Muscle layer of duodenum (tissue), 2 donors: ENCODE measurements at regions not wholly inside any gene's neighbourhood (a gene's known extent, or its start where the extent isn't known, plus 50 kb on each side); places are given as distances from the start of the nearest gene placed in this dataset.

ENCODE experiments used
- H3K27ac ChIP-seq: one replicate; pipeline ENCODE4 v1.7.0; 2013; ENCODE audit warnings: mild to moderate bottlenecking, low read length
- H3K27me3 ChIP-seq: one replicate; pipeline ENCODE4 v1.7.0; 2013; ENCODE audit warnings: low read depth, mild to moderate bottlenecking, control low read depth, low read length
- H3K36me3 ChIP-seq, 2 donors: one replicate each; pipeline ENCODE4 v1.7.0; 2013; ENCODE audit warnings: low read length in 2 of 2, control low read depth in 1 of 2, mild to moderate bottlenecking in 1 of 2; ENCODE audit not compliant: insufficient read depth in 2 of 2, control insufficient read depth in 1 of 2
- H3K4me1 ChIP-seq, 2 donors: one replicate each; pipeline ENCODE4 v1.7.0; 2013; ENCODE audit warnings: low read length in 2 of 2, mild to moderate bottlenecking in 2 of 2, control low read depth in 1 of 2, moderate library complexity in 1 of 2; ENCODE audit not compliant: insufficient read depth in 2 of 2, control insufficient read depth in 1 of 2
- H3K4me3 ChIP-seq, 2 donors: one replicate each; pipeline ENCODE4 v1.7.0; 2013; ENCODE audit warnings: low read length in 2 of 2, low read depth in 1 of 2, mild to moderate bottlenecking in 1 of 2
- H3K9me3 ChIP-seq, 2 donors: one replicate each; pipeline ENCODE4 v1.7.0; 2013; ENCODE audit warnings: low read length in 2 of 2, control low read depth in 1 of 2, mild to moderate bottlenecking in 1 of 2; ENCODE audit not compliant: control insufficient read depth in 1 of 2
- donor health status: healthy.

DNA sequence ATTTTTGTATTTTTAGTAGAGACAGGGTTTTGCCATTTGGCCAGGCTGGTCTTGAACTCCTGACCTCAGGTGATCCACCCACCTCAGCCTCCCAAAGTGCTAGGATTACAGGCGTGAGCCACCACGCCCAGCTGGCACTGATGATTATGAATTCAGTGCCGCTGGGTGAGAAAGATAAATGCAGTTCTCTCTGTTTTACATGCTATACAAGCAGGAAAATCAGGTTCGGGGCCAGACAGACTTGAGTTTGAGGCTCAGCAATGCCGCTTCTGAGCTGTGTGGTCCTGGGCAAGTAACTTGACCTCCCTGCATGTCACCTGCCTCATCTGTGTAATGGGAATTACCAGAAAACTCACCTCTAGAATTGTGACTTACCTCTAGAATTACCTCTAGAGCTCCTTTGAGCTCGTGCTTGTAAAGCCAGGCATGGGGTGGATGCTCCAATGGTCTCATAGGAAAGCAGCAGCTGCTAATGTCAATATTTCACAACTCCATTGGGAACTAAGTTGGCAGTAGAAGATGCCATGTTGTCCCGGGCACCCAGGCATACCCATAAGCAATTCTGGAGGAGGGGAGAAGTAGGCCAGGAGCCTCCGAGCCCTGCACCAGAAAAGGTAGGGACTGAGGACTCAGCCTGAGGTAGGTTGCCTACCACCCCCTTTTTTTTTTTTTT, 119.8 kb upstream of the SLC25A33 start:
- Histone ChIP-seq H3K4me3 (no peak overlapping the region), H3K27me3 (no peaks in the 10 kb centered on the region), H3K9me3 (no peaks in the 10 kb centered on the region), H3K27ac (no peak overlapping the region), H3K36me3 (no peaks in the 10 kb centered on the region), H3K4me1 (peaks cover 0 to 6% of the 10 kb centered on the region in 2 donors)

DNA sequence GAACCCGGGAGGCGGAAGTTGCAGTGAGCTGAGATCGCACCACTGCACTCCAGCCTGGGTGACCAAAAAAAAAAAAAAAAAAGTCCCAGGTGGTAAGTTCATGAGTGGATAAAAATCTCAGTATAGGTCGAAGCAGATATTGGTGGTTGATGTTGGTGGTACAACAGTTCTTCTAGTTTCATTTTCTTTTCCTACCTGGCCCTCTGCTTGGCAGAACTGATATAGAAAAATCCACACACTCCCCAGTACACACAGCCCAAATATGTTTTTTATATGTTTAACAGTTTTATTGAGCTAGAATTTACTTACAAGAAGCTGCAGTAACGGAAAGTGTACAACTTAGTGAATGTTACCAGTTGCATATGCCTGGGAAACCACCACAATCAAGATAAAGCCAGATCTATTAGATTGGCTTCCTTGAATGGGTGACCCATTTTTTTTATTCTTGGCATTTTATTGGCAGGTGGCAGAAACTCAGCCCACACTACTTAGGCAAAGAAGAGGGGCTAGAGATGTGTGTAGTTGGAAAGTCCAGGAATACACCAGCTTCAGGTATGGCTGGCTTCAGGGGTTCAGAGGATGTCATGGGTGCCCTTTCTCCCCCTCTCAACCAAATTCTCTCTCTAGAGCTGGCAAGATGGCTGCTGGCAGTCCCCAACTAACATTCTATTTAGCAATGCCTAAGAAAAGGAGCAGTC, 118.3 kb upstream of the SLC25A33 start:
- H3K27ac ChIP-seq: no peak overlapping the region
- H3K4me3 ChIP-seq: no peak overlapping the region
- no peaks in the 10 kb centered on the region for H3K36me3 ChIP-seq
- H3K4me1 ChIP-seq: no peaks in the 10 kb centered on the region
- no peaks in the 10 kb centered on the region for H3K9me3 ChIP-seq
- no peaks in the 10 kb centered on the region for H3K27me3 ChIP-seq

DNA sequence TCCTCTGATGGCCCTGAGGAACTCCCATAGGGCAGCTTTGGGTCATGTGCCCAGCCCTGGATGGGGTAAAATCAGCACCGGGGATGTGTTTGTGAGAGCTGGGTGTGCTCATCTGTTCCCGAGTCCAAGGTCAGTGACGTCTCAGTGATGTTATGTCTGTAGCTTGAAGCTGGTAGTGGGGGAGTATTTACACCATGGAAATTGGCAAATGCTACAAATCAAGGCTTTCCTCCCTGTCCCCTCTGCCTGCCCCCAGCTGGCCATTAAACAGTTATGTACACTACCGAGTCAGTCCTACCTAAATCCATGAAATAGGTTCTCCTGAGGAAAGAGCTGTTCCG, 117.8 kb upstream of the SLC25A33 start:
- H3K36me3 ChIP-seq: no peaks in the 10 kb centered on the region
- H3K4me1 ChIP-seq: peaks cover 0 to 4% of the 10 kb centered on the region in 2 donors
- no peaks in the 10 kb centered on the region for H3K9me3 ChIP-seq
- no peaks in the 10 kb centered on the region for H3K27me3 ChIP-seq
- no peak overlapping the region for H3K27ac ChIP-seq
- no peak overlapping the region for H3K4me3 ChIP-seq

DNA sequence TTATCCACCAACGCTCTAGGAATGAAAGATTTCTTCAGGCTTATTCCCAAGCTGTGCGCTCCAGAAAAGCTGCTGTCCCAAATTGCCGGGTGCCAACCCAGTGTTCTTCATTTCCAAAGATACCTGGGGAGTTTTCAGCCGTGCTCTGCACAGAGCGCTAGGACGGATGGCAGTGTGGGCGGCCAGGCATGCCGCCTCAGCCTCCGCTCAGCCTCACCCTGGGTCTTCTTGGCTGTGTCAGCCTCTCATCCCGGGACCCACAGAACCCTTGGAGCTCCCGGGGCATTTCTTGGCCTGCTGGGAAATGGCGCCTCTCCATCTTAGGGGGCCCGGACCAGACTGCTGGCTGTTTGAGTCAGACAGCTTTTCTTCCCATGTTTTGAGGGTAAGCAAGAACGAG, 116.9 kb upstream of the SLC25A33 start:
- Histone ChIP-seq H3K36me3 (no peaks in the 10 kb centered on the region), H3K4me3 (no peak overlapping the region), H3K27ac (no peak overlapping the region)

DNA sequence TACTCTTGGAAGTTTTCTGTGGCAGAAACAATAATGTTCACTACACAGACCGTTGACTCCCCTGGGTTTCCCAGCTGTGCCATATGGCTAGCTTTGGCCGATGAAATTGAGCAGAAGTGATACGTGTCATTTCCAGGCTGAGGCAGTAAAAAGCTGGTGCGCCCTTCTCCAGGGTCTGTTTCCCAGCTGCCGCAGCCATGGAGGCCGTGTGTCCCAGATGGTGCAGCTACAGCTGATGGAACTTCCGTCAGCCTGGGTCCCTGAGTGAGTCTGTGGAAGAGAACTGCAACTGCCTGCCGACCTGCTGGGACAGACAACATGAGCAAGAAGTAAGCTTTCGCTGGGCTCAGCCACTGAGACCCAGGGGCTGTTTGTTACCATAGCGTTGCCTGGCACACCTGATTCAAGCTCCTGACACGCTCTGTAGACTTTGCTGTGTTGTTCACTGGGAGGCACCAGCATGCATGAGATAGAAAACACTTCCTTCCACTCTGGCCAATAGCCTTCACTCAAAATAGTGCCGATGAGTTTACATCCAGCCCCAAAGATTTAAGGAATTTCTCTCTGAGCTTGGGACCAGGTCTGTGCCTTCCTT, 116.3 kb upstream of the SLC25A33 start:
- H3K27me3 ChIP-seq: no peaks in the 10 kb centered on the region
- H3K4me3 ChIP-seq: no peak overlapping the region
- H3K27ac ChIP-seq: no peak overlapping the region
- H3K4me1 ChIP-seq: peaks cover 0 to 5% of the 10 kb centered on the region in 2 donors
- no peaks in the 10 kb centered on the region for H3K9me3 ChIP-seq
- H3K36me3 ChIP-seq: no peaks in the 10 kb centered on the region

More for the DNA sequence above, 116.9 kb upstream of the SLC25A33 start:
- Histone ChIP-seq H3K27me3 (no peaks in the 10 kb centered on the region), H3K4me1 (peaks cover 0 to 4% of the 10 kb centered on the region in 2 donors), H3K9me3 (no peaks in the 10 kb centered on the region)

DNA sequence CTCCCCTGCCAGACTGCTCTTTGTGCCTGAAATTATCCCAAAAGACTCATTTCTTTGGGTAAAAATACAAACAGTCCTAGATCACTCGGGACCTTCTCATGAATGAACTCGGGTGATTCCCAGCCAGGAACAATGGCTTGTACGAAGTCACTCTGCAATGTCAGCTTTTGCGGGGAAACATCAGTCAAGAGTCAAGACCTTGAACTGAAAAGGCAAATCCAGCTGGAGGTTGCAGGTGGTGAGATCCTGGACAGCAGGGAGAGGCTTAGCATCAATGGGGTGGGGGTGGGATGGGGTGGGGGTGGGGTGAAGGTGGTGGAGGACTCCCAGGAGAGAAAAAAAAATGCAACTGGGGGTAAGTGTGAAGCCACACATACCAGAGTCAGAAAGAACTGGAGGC, 115.0 kb upstream of the SLC25A33 start:
- Histone ChIP-seq H3K4me3 (no peak overlapping the region), H3K9me3 (no peaks in the 10 kb centered on the region), H3K4me1 (peaks cover 5 to 11% of the 10 kb centered on the region in 2 donors), H3K27me3 (no peaks in the 10 kb centered on the region), H3K27ac (no peak overlapping the region), H3K36me3 (no peaks in the 10 kb centered on the region)

DNA sequence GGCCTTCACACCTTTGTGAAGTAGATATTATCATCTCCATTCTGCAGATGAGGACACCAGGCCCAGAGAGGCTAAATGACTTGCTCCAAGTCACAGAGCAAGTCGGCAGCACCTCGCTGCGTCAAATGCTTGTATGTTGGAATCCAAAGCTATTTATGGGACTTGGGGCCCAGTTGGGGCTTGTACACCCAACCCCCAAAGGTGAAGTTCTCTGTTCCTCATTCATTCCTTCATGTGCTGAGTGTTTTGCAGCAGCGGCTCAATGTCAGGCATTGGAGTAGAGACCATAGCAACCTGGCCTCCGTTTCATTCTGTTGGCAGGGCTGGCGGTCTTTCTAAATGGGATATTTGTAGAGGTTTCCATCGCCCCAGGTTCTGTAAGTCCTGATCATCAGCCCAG, 113.4 kb upstream of the SLC25A33 start:
- no peak overlapping the region for H3K4me3 ChIP-seq
- H3K9me3 ChIP-seq: no peaks in the 10 kb centered on the region
- H3K27me3 ChIP-seq: no peaks in the 10 kb centered on the region

DNA sequence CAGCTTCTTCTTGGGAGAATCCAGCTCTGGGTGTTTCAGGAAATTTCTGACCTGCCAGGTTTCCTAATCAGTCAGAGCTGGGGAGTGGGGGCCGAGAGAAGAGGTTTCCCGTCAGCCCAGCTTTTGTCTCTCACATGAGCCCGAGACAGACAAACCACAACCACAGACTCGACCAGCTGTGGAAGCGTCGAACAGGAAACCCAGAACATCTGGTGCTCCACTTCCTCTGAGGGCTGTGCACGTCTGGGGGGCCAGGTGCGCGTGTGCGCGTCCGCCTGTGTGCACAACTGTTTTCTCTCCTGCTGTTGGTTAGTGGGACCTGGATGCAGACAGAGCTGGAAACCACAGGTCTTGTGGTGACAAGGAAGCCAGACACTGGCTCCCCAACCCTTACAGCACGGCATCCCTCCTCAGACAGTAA, 113.0 kb upstream of the SLC25A33 start:
- no peaks in the 10 kb centered on the region for H3K9me3 ChIP-seq
- no peak overlapping the region for H3K4me3 ChIP-seq
- H3K4me1 ChIP-seq: peaks cover 9 to 17% of the 10 kb centered on the region in 2 donors
- no peaks in the 10 kb centered on the region for H3K36me3 ChIP-seq
- H3K27ac ChIP-seq: no peak overlapping the region
- no peaks in the 10 kb centered on the region for H3K27me3 ChIP-seq

More for the DNA sequence above, 113.4 kb upstream of the SLC25A33 start:
- no peaks in the 10 kb centered on the region for H3K36me3 ChIP-seq
- no peak overlapping the region for H3K27ac ChIP-seq
- H3K4me1 ChIP-seq: peaks cover 9 to 17% of the 10 kb centered on the region in 2 donors

DNA sequence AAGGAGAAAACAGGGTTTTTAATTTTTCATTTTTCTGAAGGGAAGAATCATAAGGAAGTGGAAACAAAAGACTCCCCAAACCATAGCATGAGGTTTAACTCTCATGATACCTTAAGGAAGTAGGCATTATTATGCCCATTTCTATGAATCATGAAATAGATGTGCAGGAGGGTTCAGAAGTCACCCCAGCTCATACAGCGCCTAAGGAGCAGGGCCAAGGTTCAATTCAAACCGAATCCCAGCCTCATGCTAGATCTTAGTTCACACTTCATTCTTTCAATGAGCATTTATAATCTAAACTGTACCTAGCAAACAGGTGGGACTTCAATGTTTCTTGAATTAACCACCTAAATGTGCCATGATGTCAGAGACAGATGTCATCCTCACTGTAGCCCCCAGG, 111.9 kb upstream of the SLC25A33 start:
- Histone ChIP-seq H3K4me1 (peaks cover 9 to 17% of the 10 kb centered on the region in 2 donors), H3K27me3 (no peaks in the 10 kb centered on the region), H3K36me3 (no peaks in the 10 kb centered on the region), H3K27ac (no peak overlapping the region), H3K9me3 (no peaks in the 10 kb centered on the region), H3K4me3 (no peak overlapping the region)

DNA sequence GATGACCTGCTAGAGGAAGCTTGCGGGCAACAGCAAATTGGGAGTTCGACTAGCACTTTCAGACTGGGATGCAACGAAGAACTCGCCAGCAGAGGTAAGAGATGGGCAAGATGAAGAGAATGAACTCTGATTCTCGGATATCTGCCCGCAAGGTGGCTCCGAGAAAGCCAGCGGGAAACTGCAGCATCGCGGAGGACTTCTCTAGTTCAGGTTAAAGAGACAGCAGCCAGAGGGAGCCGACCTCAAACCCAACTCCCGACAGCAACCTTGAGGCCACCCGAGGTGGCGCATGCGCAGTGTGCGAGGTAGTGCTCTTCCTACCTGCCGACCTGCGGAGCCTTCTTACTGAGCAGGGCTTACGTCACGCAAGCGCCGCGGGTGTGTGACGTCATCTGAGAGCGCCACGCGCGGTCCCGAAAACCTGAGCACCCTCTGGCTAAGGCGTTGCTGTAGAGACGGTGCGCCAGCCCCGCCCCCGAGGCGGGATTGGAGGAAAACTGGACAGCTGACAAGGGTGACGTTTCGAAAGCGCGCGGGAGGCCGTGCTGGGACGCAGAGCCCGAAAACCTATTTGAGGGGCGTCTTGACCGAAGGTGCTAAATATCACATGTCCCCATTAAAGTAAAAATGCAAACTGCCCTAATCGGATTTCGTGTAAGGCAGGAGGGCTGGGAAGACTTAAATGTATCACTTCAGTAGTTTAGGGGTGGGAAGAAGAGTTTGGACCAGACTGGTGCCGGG, 110.5 kb upstream of the SLC25A33 start:
- no peaks in the 10 kb centered on the region for H3K27me3 ChIP-seq
- H3K36me3 ChIP-seq: no peaks in the 10 kb centered on the region
- H3K27ac ChIP-seq: peak overlapping the region; percentile 88
- peak overlapping the region; percentile 68 to 89 for H3K4me3 ChIP-seq
- no peaks in the 10 kb centered on the region for H3K9me3 ChIP-seq
- peaks cover 9 to 17% of the 10 kb centered on the region in 2 donors for H3K4me1 ChIP-seq

DNA sequence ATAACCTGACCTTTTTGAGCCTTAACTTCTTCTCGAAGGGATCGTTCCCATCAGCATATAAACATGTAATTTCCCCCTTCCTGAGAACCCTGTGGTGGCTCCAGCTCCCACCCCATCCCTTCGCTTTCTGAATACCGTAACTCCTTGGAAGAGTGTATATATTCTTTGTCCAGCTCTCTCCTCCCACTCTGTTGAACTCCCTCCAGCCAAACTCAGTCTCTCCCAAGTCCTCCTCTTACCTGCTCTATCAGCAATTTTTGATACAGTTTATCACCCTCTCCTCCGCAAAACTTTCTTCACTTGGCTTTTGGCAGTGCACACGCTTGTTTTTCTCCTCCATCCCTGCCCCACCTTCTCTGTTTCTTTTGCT, 109.9 kb upstream of the SLC25A33 start:
- no peaks in the 10 kb centered on the region for H3K36me3 ChIP-seq
- peaks cover 9 to 17% of the 10 kb centered on the region in 2 donors for H3K4me1 ChIP-seq
- H3K27ac ChIP-seq: peak overlapping the region; percentile 88
- H3K9me3 ChIP-seq: no peaks in the 10 kb centered on the region
- H3K4me3 ChIP-seq: peak overlapping the region; percentile 68 to 89
- no peaks in the 10 kb centered on the region for H3K27me3 ChIP-seq
